ENCODE measurements at regions not wholly inside any gene's neighbourhood (a gene's known extent, or its start where the extent isn't known, plus 50 kb on each side); places are given as distances from the start of the nearest gene placed in this dataset.

DNA sequence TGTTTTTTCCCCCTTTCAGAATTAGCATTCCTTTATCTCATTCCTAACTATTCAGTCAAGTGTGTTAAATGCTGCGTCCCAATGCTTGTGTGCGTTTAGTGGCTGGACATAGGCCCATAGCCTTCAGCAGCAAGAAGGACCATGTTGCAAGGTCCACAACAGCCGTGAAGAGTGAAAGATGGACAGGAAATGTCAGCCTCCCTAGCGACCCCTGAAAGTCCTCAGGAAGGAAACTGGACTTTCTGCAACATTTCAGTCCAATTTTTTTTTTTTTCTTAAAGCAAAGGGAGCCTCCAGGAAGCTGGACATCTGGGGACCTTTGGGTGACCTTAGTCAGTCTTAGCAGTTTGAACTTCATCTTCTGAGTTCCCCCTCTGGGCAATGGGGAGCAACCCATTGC, 550.7 kb upstream of the MGMT start:
- TF ChIP-seq TAF1 (IDR thresholded peaks at IDR 0.05; ENCODE audit: borderline replicate concordance, insufficient read depth, low read length) = no peak
- no peak for TF ChIP-seq POLR2AphosphoS5 (IDR thresholded peaks at IDR 0.05; ENCODE audit: low read depth, low read length)

Data from PFSK-1 (cell line).